ENCODE measurements at regions not wholly inside any gene's neighbourhood (a gene's known extent, or its start where the extent isn't known, plus 50 kb on each side); places are given as distances from the start of the nearest gene placed in this dataset.

- Histone ChIP-seq H3K9me3 (ENCODE audit: control insufficient read depth, low read length) (no peaks in the 10 kb centered on the region), H3K4me3 (ENCODE audit: low read length) (no peak overlapping the region), H3K4me1 (ENCODE audit: control insufficient read depth, insufficient read depth, low read length) (peaks cover under 1% of the 10 kb centered on the region), H3K9ac (ENCODE audit: low read length) (no peak overlapping the region), H3K27me3 (ENCODE audit: control insufficient read depth, insufficient read depth, low read length) (no peaks in the 10 kb centered on the region), H3K36me3 (ENCODE audit: control insufficient read depth, insufficient read depth, low read length) (no peaks in the 10 kb centered on the region)
Observed at GRCh38 chr4:82213485-82214417, 160.0 kb downstream of the HNRNPD start.

- Histone ChIP-seq H3K9me3 (ENCODE audit: control insufficient read depth, low read length) (no peaks in the 10 kb centered on the region), H3K9ac (ENCODE audit: low read length) (no peak overlapping the region), H3K36me3 (ENCODE audit: control insufficient read depth, insufficient read depth, low read length) (no peaks in the 10 kb centered on the region), H3K27me3 (ENCODE audit: control insufficient read depth, insufficient read depth, low read length) (no peaks in the 10 kb centered on the region), H3K4me3 (ENCODE audit: low read length) (no peak overlapping the region), H3K4me1 (ENCODE audit: control insufficient read depth, insufficient read depth, low read length) (no peaks in the 10 kb centered on the region)
Observed at GRCh38 chr4:82201805-82202641, 171.8 kb downstream of the HNRNPD start.

GRCh38 chr4:82201303-82201702 is 172.5 kb downstream of the HNRNPD start:
- Histone ChIP-seq H3K27me3 (ENCODE audit: control insufficient read depth, insufficient read depth, low read length) (no peaks in the 10 kb centered on the region), H3K9me3 (ENCODE audit: control insufficient read depth, low read length) (no peaks in the 10 kb centered on the region), H3K9ac (ENCODE audit: low read length) (no peak overlapping the region), H3K4me1 (ENCODE audit: control insufficient read depth, insufficient read depth, low read length) (no peaks in the 10 kb centered on the region), H3K36me3 (ENCODE audit: control insufficient read depth, insufficient read depth, low read length) (no peaks in the 10 kb centered on the region), H3K4me3 (ENCODE audit: low read length) (no peak overlapping the region)

GRCh38 chr4:82200046-82200445 is 173.7 kb downstream of the HNRNPD start:
- Histone ChIP-seq H3K4me1 (ENCODE audit: control insufficient read depth, insufficient read depth, low read length) (no peaks in the 10 kb centered on the region), H3K9me3 (ENCODE audit: control insufficient read depth, low read length) (no peaks in the 10 kb centered on the region), H3K36me3 (ENCODE audit: control insufficient read depth, insufficient read depth, low read length) (no peaks in the 10 kb centered on the region), H3K9ac (ENCODE audit: low read length) (no peak overlapping the region), H3K4me3 (ENCODE audit: low read length) (no peak overlapping the region), H3K27me3 (ENCODE audit: control insufficient read depth, insufficient read depth, low read length) (no peaks in the 10 kb centered on the region)

- Histone ChIP-seq H3K4me1 (ENCODE audit: control insufficient read depth, insufficient read depth, low read length) (no peaks in the 10 kb centered on the region), H3K4me3 (ENCODE audit: low read length) (no peak overlapping the region), H3K9ac (ENCODE audit: low read length) (no peak overlapping the region), H3K27me3 (ENCODE audit: control insufficient read depth, insufficient read depth, low read length) (no peaks in the 10 kb centered on the region), H3K36me3 (ENCODE audit: control insufficient read depth, insufficient read depth, low read length) (no peaks in the 10 kb centered on the region), H3K9me3 (ENCODE audit: control insufficient read depth, low read length) (no peaks in the 10 kb centered on the region)
Observed at GRCh38 chr4:82194329-82194728, 179.5 kb downstream of the HNRNPD start.

- Histone ChIP-seq H3K4me1 (ENCODE audit: control insufficient read depth, insufficient read depth, low read length) (no peaks in the 10 kb centered on the region), H3K27me3 (ENCODE audit: control insufficient read depth, insufficient read depth, low read length) (no peaks in the 10 kb centered on the region), H3K9me3 (ENCODE audit: control insufficient read depth, low read length) (no peaks in the 10 kb centered on the region), H3K4me3 (ENCODE audit: low read length) (no peak overlapping the region), H3K36me3 (ENCODE audit: control insufficient read depth, insufficient read depth, low read length) (no peaks in the 10 kb centered on the region), H3K9ac (ENCODE audit: low read length) (no peak overlapping the region)
Observed at GRCh38 chr4:82192017-82192673, 181.6 kb downstream of the HNRNPD start.

GRCh38 chr4:82181789-82182188 is 192.0 kb downstream of the HNRNPD start:
- Histone ChIP-seq H3K9me3 (ENCODE audit: control insufficient read depth, low read length) (no peaks in the 10 kb centered on the region), H3K27me3 (ENCODE audit: control insufficient read depth, insufficient read depth, low read length) (no peaks in the 10 kb centered on the region), H3K4me1 (ENCODE audit: control insufficient read depth, insufficient read depth, low read length) (no peaks in the 10 kb centered on the region), H3K36me3 (ENCODE audit: control insufficient read depth, insufficient read depth, low read length) (no peaks in the 10 kb centered on the region), H3K9ac (ENCODE audit: low read length) (no peak overlapping the region), H3K4me3 (ENCODE audit: low read length) (no peak overlapping the region)

- no peaks in the 10 kb centered on the region for H3K36me3 ChIP-seq (ENCODE audit: control insufficient read depth, insufficient read depth, low read length)
- H3K4me1 ChIP-seq (ENCODE audit: control insufficient read depth, insufficient read depth, low read length) = no peaks in the 10 kb centered on the region
- no peaks in the 10 kb centered on the region for H3K9me3 ChIP-seq (ENCODE audit: control insufficient read depth, low read length)
- H3K9ac ChIP-seq (ENCODE audit: low read length) = no peak overlapping the region
- H3K27me3 ChIP-seq (ENCODE audit: control insufficient read depth, insufficient read depth, low read length) = no peaks in the 10 kb centered on the region
- H3K4me3 ChIP-seq (ENCODE audit: low read length) = no peak overlapping the region
Observed at GRCh38 chr4:82172186-82172585, 201.6 kb downstream of the HNRNPD start.

GRCh38 chr4:82171531-82172155 is 202.1 kb downstream of the HNRNPD start:
- no peak overlapping the region for H3K4me3 ChIP-seq (ENCODE audit: low read length)
- no peaks in the 10 kb centered on the region for H3K9me3 ChIP-seq (ENCODE audit: control insufficient read depth, low read length)
- H3K4me1 ChIP-seq (ENCODE audit: control insufficient read depth, insufficient read depth, low read length) = no peaks in the 10 kb centered on the region

GRCh38 chr4:82149750-82150149 is 224.0 kb downstream of the HNRNPD start:
- Histone ChIP-seq H3K36me3 (ENCODE audit: control insufficient read depth, insufficient read depth, low read length) (no peaks in the 10 kb centered on the region), H3K27me3 (ENCODE audit: control insufficient read depth, insufficient read depth, low read length) (no peaks in the 10 kb centered on the region), H3K9me3 (ENCODE audit: control insufficient read depth, low read length) (no peaks in the 10 kb centered on the region), H3K4me1 (ENCODE audit: control insufficient read depth, insufficient read depth, low read length) (no peaks in the 10 kb centered on the region), H3K9ac (ENCODE audit: low read length) (no peak overlapping the region), H3K4me3 (ENCODE audit: low read length) (no peak overlapping the region)

More at GRCh38 chr4:82171531-82172155, 202.1 kb downstream of the HNRNPD start:
- Histone ChIP-seq H3K27me3 (ENCODE audit: control insufficient read depth, insufficient read depth, low read length) (no peaks in the 10 kb centered on the region), H3K36me3 (ENCODE audit: control insufficient read depth, insufficient read depth, low read length) (no peaks in the 10 kb centered on the region), H3K9ac (ENCODE audit: low read length) (no peak overlapping the region)

- Histone ChIP-seq H3K4me1 (ENCODE audit: control insufficient read depth, insufficient read depth, low read length) (peaks cover 9% of the 10 kb centered on the region), H3K9me3 (ENCODE audit: control insufficient read depth, low read length) (no peaks in the 10 kb centered on the region), H3K9ac (ENCODE audit: low read length) (no peak overlapping the region), H3K4me3 (ENCODE audit: low read length) (no peak overlapping the region), H3K36me3 (ENCODE audit: control insufficient read depth, insufficient read depth, low read length) (no peaks in the 10 kb centered on the region), H3K27me3 (ENCODE audit: control insufficient read depth, insufficient read depth, low read length) (no peaks in the 10 kb centered on the region)
Observed at GRCh38 chr4:82145850-82146249, 227.9 kb downstream of the HNRNPD start.

Measured in mucosa of stomach (tissue), 1 donor.